Mesothelial cell of epicardium (in vitro differentiated cells): ENCODE measurements at regions not wholly inside any gene's neighbourhood (a gene's known extent, or its start where the extent isn't known, plus 50 kb on each side); places are given as distances from the start of the nearest gene placed in this dataset.
"Not testable (repeated sequence)": the region's sequence is repeated elsewhere in the genome, so short reads cannot be mapped to it uniquely, and the experiment has no call there.

Experiments used
- DNase-seq, 2 experiments: peaks; one replicate each; pipeline ENCODE4 v3.0.0; 2021; ENCODE audit warnings: low spot score in 2 of 2; ENCODE audit not compliant: unreplicated experiment in 2 of 2
- H3K27ac Mint-ChIP-seq: 2 replicates; pipeline ENCODE4 v1.8.0; 2021; ENCODE audit warnings: mixed read lengths
- H3K27me3 Mint-ChIP-seq: 2 replicates; pipeline ENCODE4 v1.8.0; 2021; ENCODE audit warnings: low read depth, mixed read lengths
- H3K36me3 Mint-ChIP-seq: 2 replicates; pipeline ENCODE4 v1.8.0; 2021; ENCODE audit warnings: mixed read lengths
- H3K4me1 Mint-ChIP-seq: 2 replicates; pipeline ENCODE4 v1.8.0; 2021; ENCODE audit warnings: mixed read lengths
- H3K4me3 Mint-ChIP-seq: 2 replicates; pipeline ENCODE4 v1.8.0; 2021; ENCODE audit warnings: mild to moderate bottlenecking, moderate library complexity, mixed read lengths
- H3K9me3 Mint-ChIP-seq: 2 replicates; pipeline ENCODE4 v1.8.0; 2021; ENCODE audit warnings: mixed read lengths
- TF ChIP-seq, protein P1 (sequence below): fragments of 200-600 bp; sonication (generic); IDR thresholded peaks from one replicate; pipeline ENCODE4 v1.5.0; 2021; ENCODE audit warnings: antibody characterized with exemption; ENCODE audit not compliant: unreplicated experiment

DNA sequence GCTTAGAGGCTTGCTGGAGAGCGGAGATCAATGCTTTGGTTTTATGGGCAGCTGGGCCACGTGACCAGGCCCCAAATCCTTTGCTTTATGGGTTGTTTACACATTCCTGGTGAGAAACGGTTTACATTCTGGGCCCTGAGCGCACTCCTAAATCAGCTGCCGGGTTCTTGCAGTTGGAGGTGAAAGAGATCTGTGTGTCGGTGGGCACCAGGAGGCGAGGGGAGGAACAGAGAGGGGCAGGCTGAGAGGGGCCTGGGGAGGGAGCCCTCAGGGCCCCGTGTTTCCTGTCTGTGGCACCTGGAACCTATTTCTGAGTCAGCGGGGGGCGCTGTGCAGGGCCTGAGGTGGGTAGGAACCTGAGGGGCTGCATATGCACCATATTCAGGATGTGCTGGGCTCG is 63.5 kb upstream of the HAND1 start:
- H3K9me3 Mint-ChIP-seq: no peaks in the 10 kb centered on the region
- no peak overlapping the region for H3K4me3 Mint-ChIP-seq
- peaks cover 19% of the 10 kb centered on the region for H3K4me1 Mint-ChIP-seq
- DNase-seq: no peak
- TF ChIP-seq, protein P1, sequence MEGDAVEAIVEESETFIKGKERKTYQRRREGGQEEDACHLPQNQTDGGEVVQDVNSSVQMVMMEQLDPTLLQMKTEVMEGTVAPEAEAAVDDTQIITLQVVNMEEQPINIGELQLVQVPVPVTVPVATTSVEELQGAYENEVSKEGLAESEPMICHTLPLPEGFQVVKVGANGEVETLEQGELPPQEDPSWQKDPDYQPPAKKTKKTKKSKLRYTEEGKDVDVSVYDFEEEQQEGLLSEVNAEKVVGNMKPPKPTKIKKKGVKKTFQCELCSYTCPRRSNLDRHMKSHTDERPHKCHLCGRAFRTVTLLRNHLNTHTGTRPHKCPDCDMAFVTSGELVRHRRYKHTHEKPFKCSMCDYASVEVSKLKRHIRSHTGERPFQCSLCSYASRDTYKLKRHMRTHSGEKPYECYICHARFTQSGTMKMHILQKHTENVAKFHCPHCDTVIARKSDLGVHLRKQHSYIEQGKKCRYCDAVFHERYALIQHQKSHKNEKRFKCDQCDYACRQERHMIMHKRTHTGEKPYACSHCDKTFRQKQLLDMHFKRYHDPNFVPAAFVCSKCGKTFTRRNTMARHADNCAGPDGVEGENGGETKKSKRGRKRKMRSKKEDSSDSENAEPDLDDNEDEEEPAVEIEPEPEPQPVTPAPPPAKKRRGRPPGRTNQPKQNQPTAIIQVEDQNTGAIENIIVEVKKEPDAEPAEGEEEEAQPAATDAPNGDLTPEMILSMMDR: no peak
- no peak overlapping the region for H3K27ac Mint-ChIP-seq
- H3K27me3 Mint-ChIP-seq: no peaks in the 10 kb centered on the region
- H3K36me3 Mint-ChIP-seq: no peaks in the 10 kb centered on the region

DNA sequence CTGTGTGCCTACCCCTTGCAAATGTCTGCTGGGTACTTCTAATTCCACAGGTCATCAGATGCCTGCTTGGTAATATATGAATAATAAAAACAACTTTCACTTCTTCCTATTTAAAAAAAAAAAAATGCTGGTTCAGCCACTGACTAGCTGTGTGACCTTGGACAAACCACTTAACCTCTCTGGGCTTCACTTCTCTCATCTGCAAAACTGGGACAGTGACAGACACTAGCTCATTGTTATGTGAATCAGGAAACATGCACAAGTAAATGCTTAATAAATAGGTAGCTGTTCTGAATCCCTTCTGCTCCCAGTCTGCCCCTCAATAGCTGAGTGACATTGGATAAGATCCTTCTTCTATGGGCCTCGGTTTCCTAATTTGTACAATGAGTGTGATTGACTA is 62.6 kb upstream of the HAND1 start:
- no peaks in the 10 kb centered on the region for H3K9me3 Mint-ChIP-seq
- TF ChIP-seq, protein P1: no peak
- H3K4me3 Mint-ChIP-seq: no peak overlapping the region
- no peak for DNase-seq
- peaks cover 19% of the 10 kb centered on the region for H3K4me1 Mint-ChIP-seq
- no peak overlapping the region for H3K27ac Mint-ChIP-seq
- no peaks in the 10 kb centered on the region for H3K27me3 Mint-ChIP-seq
- H3K36me3 Mint-ChIP-seq: no peaks in the 10 kb centered on the region

DNA sequence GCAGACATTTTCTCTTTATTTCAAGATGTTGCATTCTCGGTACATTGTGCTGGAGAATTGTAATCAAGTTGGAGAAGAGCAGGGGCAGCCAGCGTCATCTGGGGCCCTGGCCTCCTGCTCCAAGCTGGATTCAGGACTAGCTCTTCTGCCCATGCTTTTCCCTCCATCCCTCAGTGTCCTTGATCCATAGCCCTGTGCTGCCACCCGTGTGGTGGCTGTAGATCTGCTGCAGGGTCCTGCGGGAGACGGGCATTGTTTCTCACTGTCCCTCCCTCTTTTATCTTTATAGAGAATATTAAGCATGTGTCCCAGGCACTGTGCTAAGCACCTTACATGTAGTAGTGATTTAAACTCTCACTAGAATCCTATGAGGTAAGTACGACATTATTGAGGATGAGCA is 60.5 kb upstream of the HAND1 start:
- Mint-ChIP-seq H3K27ac (no peak overlapping the region), H3K4me3 (no peak overlapping the region), H3K36me3 (no peaks in the 10 kb centered on the region), H3K27me3 (no peaks in the 10 kb centered on the region), H3K4me1 (peaks cover 20% of the 10 kb centered on the region), H3K9me3 (no peaks in the 10 kb centered on the region)
- TF ChIP-seq, protein P1: no peak
- no peak for DNase-seq

DNA sequence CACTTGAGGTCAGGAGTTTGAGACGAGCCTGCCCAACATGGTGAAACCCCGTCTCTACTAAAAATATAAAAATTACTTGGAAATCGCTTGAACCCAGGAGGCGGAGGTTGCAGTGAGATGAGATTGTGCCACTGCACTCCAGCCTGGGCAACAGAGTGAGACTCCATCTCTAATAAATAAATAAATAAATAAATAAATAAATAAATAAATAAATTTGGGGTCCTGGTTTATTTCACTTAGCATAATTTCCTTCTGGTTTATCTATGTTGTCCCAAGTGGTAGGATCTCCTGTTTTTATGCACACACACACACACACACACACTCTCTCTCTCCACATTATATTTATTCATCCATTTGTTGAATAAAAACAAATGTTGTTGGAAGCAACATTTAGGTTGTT is 58.4 kb upstream of the HAND1 start:
- H3K27ac Mint-ChIP-seq, H3K9me3 Mint-ChIP-seq, DNase-seq, H3K27me3 Mint-ChIP-seq, H3K4me1 Mint-ChIP-seq, H3K4me3 Mint-ChIP-seq, H3K36me3 Mint-ChIP-seq: not testable (repeated sequence)

DNA sequence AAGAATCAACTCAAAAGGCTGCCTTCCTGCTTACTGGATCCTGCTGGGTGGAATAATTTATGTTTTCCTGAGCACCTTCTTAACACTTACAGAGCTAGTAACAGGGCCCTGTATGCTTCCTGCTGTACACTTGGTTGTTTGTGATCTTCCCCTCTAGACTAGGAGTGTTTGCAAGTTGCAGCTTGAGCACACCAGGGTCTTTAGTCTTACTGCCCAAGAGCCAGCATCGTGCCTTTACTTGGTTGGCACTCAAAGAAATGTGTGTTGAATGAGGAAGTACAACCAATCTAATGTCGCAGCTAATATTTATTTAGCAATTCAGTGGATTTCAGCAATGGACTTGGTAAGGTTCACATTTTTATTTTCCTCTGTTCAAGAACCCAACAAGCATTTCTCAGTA is 57.5 kb upstream of the HAND1 start:
- H3K27ac Mint-ChIP-seq: no peak overlapping the region
- DNase-seq: no peak
- H3K4me3 Mint-ChIP-seq: no peak overlapping the region
- H3K36me3 Mint-ChIP-seq: no peaks in the 10 kb centered on the region
- H3K27me3 Mint-ChIP-seq: no peaks in the 10 kb centered on the region
- H3K9me3 Mint-ChIP-seq: no peaks in the 10 kb centered on the region
- TF ChIP-seq, protein P1: no peak
- H3K4me1 Mint-ChIP-seq: peaks cover 2% of the 10 kb centered on the region

DNA sequence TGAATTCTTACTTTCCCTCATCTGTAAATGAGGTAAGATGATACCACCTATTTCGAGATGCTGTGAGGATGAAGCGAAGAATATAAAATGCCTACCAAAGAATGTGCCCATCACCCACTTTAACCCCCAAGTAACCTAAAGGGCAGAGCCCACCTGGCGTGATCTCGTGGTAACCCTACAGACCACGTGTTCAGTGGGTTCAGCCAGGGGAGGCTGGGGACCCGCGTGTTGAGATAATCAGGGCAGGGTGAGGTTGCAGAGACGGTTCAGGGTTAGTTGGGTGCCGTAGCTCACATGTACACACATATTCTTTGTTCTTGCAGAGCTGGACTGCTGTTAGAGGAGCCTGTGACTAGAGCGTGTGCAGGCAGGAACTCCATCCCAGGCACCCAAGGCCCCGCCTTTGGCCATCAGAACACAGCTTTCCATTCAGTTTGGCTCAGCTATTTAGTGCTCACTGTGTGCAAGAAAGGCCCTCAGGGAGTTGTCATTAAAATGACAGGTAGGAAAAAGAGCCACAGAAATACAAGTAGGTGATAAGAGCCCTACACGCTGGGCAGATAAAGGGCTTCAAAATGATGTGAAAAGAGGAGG is 56.5 kb upstream of the HAND1 start:
- no peaks in the 10 kb centered on the region for H3K9me3 Mint-ChIP-seq
- H3K4me3 Mint-ChIP-seq: no peak overlapping the region
- H3K27me3 Mint-ChIP-seq: no peaks in the 10 kb centered on the region
- TF ChIP-seq, protein P1: no peak
- peaks cover 2% of the 10 kb centered on the region for H3K4me1 Mint-ChIP-seq
- H3K27ac Mint-ChIP-seq: no peak overlapping the region
- H3K36me3 Mint-ChIP-seq: no peaks in the 10 kb centered on the region
- no peak for DNase-seq
